H9 (cell line): ENCODE measurements at regions not wholly inside any gene's neighbourhood (a gene's known extent, or its start where the extent isn't known, plus 50 kb on each side); places are given as distances from the start of the nearest gene placed in this dataset.

Source experiments
- DNase-seq: peaks from one replicate; pipeline ENCODE4 v3.0.0-alpha.2; 2017
- H2AFZ ChIP-seq: one replicate; pipeline ENCODE4 v1.6.1; 2013; ENCODE audit warnings: mild to moderate bottlenecking, low read length, control low read depth, moderate library complexity
- H2AK5ac ChIP-seq: 2 replicates; pipeline ENCODE4 v1.6.1; 2013; ENCODE audit warnings: low read length, control low read depth, mixed read lengths; ENCODE audit not compliant: insufficient read length
- H2BK120ac ChIP-seq: one replicate; pipeline ENCODE4 v1.6.1; 2013; ENCODE audit warnings: low read depth, mild to moderate bottlenecking, low read length, control low read depth, inconsistent platforms; ENCODE audit not compliant: poor library complexity, severe bottlenecking
- H2BK12ac ChIP-seq: 2 replicates; pipeline ENCODE4 v1.6.1; 2013; ENCODE audit warnings: low read length, control low read depth, mixed read lengths, low read depth; ENCODE audit not compliant: insufficient read length
- H2BK15ac ChIP-seq: 2 replicates; pipeline ENCODE4 v1.6.1; 2013; ENCODE audit warnings: low read depth, low read length, control low read depth
- H2BK20ac ChIP-seq: one replicate; pipeline ENCODE4 v1.6.1; 2013; ENCODE audit warnings: low read depth, mild to moderate bottlenecking, low read length, control low read depth, inconsistent platforms; ENCODE audit not compliant: poor library complexity, severe bottlenecking
- H2BK5ac ChIP-seq: 2 replicates; pipeline ENCODE4 v1.6.1; 2013; ENCODE audit warnings: low read length, control low read depth, mixed read lengths; ENCODE audit not compliant: insufficient read length
- H3K14ac ChIP-seq: 2 replicates; pipeline ENCODE4 v1.6.1; 2013; ENCODE audit warnings: low read length, control low read depth; ENCODE audit not compliant: insufficient read depth
- H3K18ac ChIP-seq: 2 replicates; pipeline ENCODE4 v1.6.1; 2013; ENCODE audit warnings: low read depth, mild to moderate bottlenecking, mixed read lengths, low read length, control low read depth; ENCODE audit not compliant: insufficient read length
- H3K23ac ChIP-seq: 2 replicates; pipeline ENCODE4 v1.6.1; 2013; ENCODE audit warnings: low read length, control low read depth, mixed read lengths, low read depth; ENCODE audit not compliant: insufficient read length
- H3K23me2 ChIP-seq: 2 replicates; pipeline ENCODE4 v1.6.1; 2013; ENCODE audit warnings: low read depth, mild to moderate bottlenecking, mixed read lengths, low read length, control low read depth; ENCODE audit not compliant: insufficient read length, poor library complexity, severe bottlenecking
- H3K27ac ChIP-seq: 2 replicates; pipeline ENCODE4 v1.5.1; 2013; ENCODE audit warnings: low read length, control low read depth, mixed read lengths, low read depth; ENCODE audit not compliant: insufficient read length
- H3K27me3 ChIP-seq: 2 replicates; pipeline ENCODE4 v1.6.1; 2013; ENCODE audit warnings: low read length, control low read depth, inconsistent platforms; ENCODE audit not compliant: insufficient read depth
- H3K4ac ChIP-seq: 2 replicates; pipeline ENCODE4 v1.6.1; 2013; ENCODE audit warnings: low read depth, mild to moderate bottlenecking, control low read depth, inconsistent platforms, low read length, moderate library complexity
- H3K4me1 ChIP-seq: 2 replicates; pipeline ENCODE4 v1.6.1; 2013; ENCODE audit warnings: low read length, control low read depth, inconsistent platforms; ENCODE audit not compliant: insufficient read depth
- H3K4me2 ChIP-seq: 2 replicates; pipeline ENCODE4 v1.6.1; 2013; ENCODE audit warnings: low read length, control low read depth, mixed read lengths; ENCODE audit not compliant: insufficient read length, insufficient read depth
- H3K56ac ChIP-seq: 2 replicates; pipeline ENCODE4 v1.6.1; 2013; ENCODE audit warnings: low read depth, mild to moderate bottlenecking, mixed read lengths, low read length, control low read depth; ENCODE audit not compliant: insufficient read length
- H3K79me1 ChIP-seq: 2 replicates; pipeline ENCODE4 v1.6.1; 2013; ENCODE audit warnings: low read depth, mild to moderate bottlenecking, moderate library complexity, low read length, control low read depth, inconsistent platforms; ENCODE audit not compliant: insufficient read depth, poor library complexity, severe bottlenecking
- H3K79me2 ChIP-seq: 2 replicates; pipeline ENCODE4 v1.6.1; 2013; ENCODE audit warnings: low read length, control low read depth, inconsistent platforms; ENCODE audit not compliant: insufficient read depth
- H3K9ac ChIP-seq: 2 replicates; pipeline ENCODE4 v1.6.1; 2013; ENCODE audit warnings: low read length, control low read depth, mixed read lengths; ENCODE audit not compliant: insufficient read length; ENCODE audit errors: extremely low read depth
- H3K9me3 ChIP-seq: one replicate; pipeline ENCODE4 v1.6.1; 2013; ENCODE audit warnings: low read depth, low read length, inconsistent platforms; ENCODE audit not compliant: control insufficient read depth
- H3T11ph ChIP-seq: one replicate; pipeline ENCODE4 v1.6.1; 2013; ENCODE audit warnings: mild to moderate bottlenecking, low read length, control low read depth, inconsistent platforms
- H4K20me1 ChIP-seq: one replicate; pipeline ENCODE4 v1.6.1; 2013; ENCODE audit not compliant: control insufficient read depth, insufficient read length, insufficient read depth
- H4K5ac ChIP-seq: 2 replicates; pipeline ENCODE4 v1.6.1; 2013; ENCODE audit warnings: low read depth, mild to moderate bottlenecking, mixed read lengths, low read length, control low read depth; ENCODE audit not compliant: insufficient read length
- H4K8ac ChIP-seq: replicated peaks from 2 replicates; pipeline ENCODE4 v1.6.1; 2013; ENCODE audit warnings: low read length, control low read depth, mixed read lengths, low read depth; ENCODE audit not compliant: insufficient read length
- H4K91ac ChIP-seq: 2 replicates; pipeline ENCODE4 v1.6.1; 2013; ENCODE audit warnings: low read depth, mild to moderate bottlenecking, moderate library complexity, mixed read lengths, low read length, control low read depth; ENCODE audit not compliant: insufficient read length
- H3K27ac Mint-ChIP-seq, 3 experiments: 2 replicates in 2 of 3; 3 replicates in 1 of 3; pipeline ENCODE4 v1.8.0; 2020 to 2021; ENCODE audit warnings: mixed read lengths in 3 of 3, mild to moderate bottlenecking in 1 of 3, moderate library complexity in 1 of 3
- H3K27me3 Mint-ChIP-seq: 2 replicates; pipeline ENCODE4 v1.8.0; 2021; ENCODE audit warnings: low read depth, mild to moderate bottlenecking, moderate library complexity, mixed read lengths
- H3K36me3 Mint-ChIP-seq, 3 experiments: 2 replicates in 2 of 3; 3 replicates in 1 of 3; pipeline ENCODE4 v1.8.0; 2020 to 2021; ENCODE audit warnings: low read depth in 3 of 3, mixed read lengths in 3 of 3; ENCODE audit not compliant: insufficient read depth in 1 of 3
- H3K4me1 Mint-ChIP-seq, 2 experiments: 2 replicates each; pipeline ENCODE4 v1.8.0; 2020; ENCODE audit warnings: mixed read lengths in 2 of 2
- H3K4me3 Mint-ChIP-seq, 2 experiments: 2 replicates in 1 of 2; 3 replicates in 1 of 2; pipeline ENCODE4 v1.8.0; 2020 to 2021; ENCODE audit warnings: mild to moderate bottlenecking in 2 of 2, mixed read lengths in 2 of 2, moderate library complexity in 1 of 2
- H3K9me3 Mint-ChIP-seq, 2 experiments: 2 replicates in 1 of 2; 3 replicates in 1 of 2; pipeline ENCODE4 v1.8.0; 2020; ENCODE audit warnings: mild to moderate bottlenecking in 2 of 2, mixed read lengths in 2 of 2, moderate library complexity in 1 of 2
- CTCF ChIP-seq: fragments of 200-600 bp; sonication (generic); conservative IDR thresholded peaks from 3 replicates; pipeline ENCODE4 v1.8.0; 2021; ENCODE audit warnings: antibody characterized with exemption, mild to moderate bottlenecking
- WGBS: extraction: QIAGEN DNeasy Blood & Tissue Kit; methylation state at CpG from one replicate; pipeline ENCODE4 v1.1.7; 2013; ENCODE audit warnings: missing lambda C conversion rate, low lambda C conversion rate, mixed read lengths; ENCODE audit not compliant: insufficient read length; ENCODE audit errors: extremely low coverage; 5-methylcytosine and 5-hydroxymethylcytosine counted together

GRCh38 chr9:84613431-84613830, 56.1 kb upstream of the NTRK2 start:
- Histone ChIP-seq H2BK12ac (no peak overlapping the region), H3K9ac (no peak overlapping the region), H3K56ac (no peak overlapping the region), H4K91ac (no peak overlapping the region), H3K23me2 (no peaks in the 10 kb centered on the region), H3K18ac (no peak overlapping the region), H2BK20ac (no peak overlapping the region), H2BK15ac (no peak overlapping the region), H2BK5ac (no peak overlapping the region), H3K4ac (no peak overlapping the region), H4K5ac (no peak overlapping the region), H3K27ac (no peak overlapping the region), H4K8ac (no peak overlapping the region), H3K4me1 (peaks cover 4% of the 10 kb centered on the region; the same call in 1 of the 2 replicates), H3K23ac (no peak overlapping the region), H3K79me2 (no peaks in the 10 kb centered on the region), H3K14ac (no peak overlapping the region), H2BK120ac (no peak overlapping the region), H3K9me3 (peaks cover 5% of the 10 kb centered on the region), H3K27me3 (no peaks in the 10 kb centered on the region), H4K20me1 (no peaks in the 10 kb centered on the region), H2AK5ac (no peak overlapping the region), H3K4me2 (no peak overlapping the region), H3T11ph (no peak overlapping the region), H3K79me1 (no peaks in the 10 kb centered on the region), H2AFZ (no peak overlapping the region)
- Mint-ChIP-seq H3K4me1 (peaks cover 31 to 32% of the 10 kb centered on the region in 2 experiments), H3K36me3 (peaks cover 0 to 19% (median 0%) of the 10 kb centered on the region in 3 experiments; a peak in 3 of 7 replicates), H3K27ac (no peak overlapping the region), H3K9me3 (peaks cover 14 to 24% of the 10 kb centered on the region in 2 experiments; a peak in 4 of 5 replicates), H3K27me3 (peaks cover 2% of the 10 kb centered on the region; the same call in 1 of the 2 replicates), H3K4me3 (no peak overlapping the region)
- no CpG with 5 or more reads among the region's 2 CpGs for WGBS
- no peak for TF ChIP-seq CTCF
- no peak for DNase-seq
